Activated CD4-positive, CD25-positive, alpha-beta regulatory T cell treated with anti-CD3 and anti-CD28 coated beads, Interleukin-2, amount 50 U/mL, for 16 hours (primary cell): ENCODE measurements at regions not wholly inside any gene's neighbourhood (a gene's known extent, or its start where the extent isn't known, plus 50 kb on each side); places are given as distances from the start of the nearest gene placed in this dataset.
"Not testable (repeated sequence)": the region's sequence is repeated elsewhere in the genome, so short reads cannot be mapped to it uniquely, and the experiment has no call there.

Source experiments
- DNase-seq: peaks from one replicate; pipeline ENCODE4 v3.0.0-alpha.2; 2020; ENCODE audit warnings: low read depth, low spot score

DNA sequence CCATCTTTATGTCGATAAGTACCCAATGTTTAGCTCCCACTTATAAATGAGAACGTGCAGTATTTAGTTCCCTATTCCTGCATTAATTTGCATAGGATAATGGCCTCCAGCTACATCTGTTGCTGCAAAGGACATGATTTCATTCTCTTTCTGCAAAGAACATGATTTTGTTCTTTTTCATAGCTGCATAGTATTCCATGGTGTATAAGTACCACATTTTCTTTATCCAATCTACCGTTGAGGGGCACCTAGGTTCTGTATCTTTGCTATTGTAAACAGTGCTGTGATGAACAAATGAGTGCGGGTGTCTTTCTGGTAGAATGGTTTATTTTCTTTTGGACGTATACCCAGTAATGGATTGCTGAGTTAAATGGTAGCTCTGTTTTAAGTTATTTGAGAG, 63.0 kb downstream of the HLX start:
- no peak for DNase-seq

- not testable (repeated sequence) for DNase-seq
Measured at GRCh38 chr1:220942914-220943313, 63.7 kb downstream of the HLX start.

DNA sequence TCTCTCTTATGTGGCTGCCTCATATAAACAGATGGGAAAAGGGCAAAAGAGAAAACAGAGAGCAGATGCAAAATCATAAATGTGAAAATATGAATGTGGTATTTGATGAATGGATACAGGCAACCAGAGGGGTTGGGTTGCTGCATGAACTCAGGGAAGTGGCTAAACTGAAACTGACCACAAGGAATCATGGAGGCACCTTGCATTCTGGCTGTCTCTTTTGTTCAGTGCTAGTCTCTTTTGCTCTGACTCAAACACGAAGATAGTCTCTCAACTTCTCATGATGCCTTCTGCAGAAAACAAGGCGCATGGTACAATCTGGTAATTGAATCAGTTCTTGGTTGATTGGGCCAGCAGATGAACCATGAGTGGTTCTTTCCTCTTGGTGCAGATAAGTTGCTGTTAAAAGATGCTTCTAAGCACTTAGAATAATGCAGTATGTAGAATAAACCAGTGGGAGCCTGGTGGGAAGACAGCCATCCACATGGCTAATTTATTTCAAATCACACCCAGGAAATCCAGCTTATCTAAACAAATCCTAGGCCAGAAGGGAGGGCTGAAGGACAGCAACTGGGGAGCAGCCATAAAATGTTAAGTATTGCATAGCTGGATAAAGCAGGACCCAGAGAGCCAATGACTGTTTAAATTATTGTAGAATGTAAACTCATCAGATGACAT, 64.2 kb downstream of the HLX start:
- no peak for DNase-seq

GRCh38 chr1:220950576-220950975, 71.3 kb downstream of the HLX start:
- no peak for DNase-seq

DNA sequence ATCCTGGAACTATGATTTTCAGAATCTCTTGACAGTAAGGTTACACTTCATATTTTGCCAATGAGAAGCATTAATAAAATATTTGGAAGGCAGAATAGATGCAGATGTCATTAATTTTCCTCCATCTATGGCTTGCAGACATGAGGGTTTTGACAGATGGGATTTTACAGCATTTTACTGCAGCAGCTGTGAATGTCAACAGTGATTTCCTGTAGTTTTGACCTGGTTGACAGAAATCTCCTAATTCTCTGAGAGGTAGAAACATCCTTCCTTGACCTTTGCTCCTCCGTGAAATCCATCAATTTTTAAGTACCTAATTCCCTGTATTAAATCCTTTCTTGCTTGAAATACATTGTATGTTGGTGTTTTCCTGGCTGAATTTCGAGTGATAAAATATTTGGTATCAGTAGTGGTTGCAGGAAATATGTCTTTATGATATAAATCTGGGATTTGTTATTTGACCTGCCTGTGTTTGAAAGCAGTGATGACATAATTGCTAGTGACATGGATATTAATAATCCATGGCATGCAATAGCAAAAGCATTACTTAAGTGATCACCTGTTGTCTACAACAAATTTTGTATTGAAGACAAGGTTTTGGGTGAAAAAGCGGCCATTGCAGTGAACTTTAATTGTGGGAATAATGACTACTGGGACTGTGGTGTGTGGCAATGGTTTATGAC, 73.9 kb downstream of the HLX start:
- DNase-seq, result no peak

- DNase-seq, result no peak
Measured at GRCh38 chr1:220954321-220955075, 75.3 kb downstream of the HLX start.

DNA sequence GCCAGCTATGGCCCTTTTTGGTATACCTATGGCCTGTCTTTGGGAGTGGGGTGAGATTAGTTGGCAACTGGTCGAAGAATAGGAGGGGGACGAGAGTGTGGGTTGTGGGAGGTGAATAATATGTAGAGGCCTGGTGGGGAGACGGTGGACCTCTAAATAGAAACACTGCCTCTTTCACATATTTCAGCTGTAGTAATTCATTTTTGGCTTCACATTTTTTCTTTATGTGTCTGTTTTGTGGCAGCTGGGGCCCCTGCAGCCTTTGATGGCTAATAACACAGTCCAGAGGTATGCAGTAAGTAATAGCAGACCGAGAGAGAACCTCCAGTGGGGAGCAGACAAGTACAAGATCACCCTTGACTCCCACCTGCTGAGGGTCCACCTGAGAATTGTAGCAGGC, 75.9 kb downstream of the HLX start:
- DNase-seq, result no peak

DNA sequence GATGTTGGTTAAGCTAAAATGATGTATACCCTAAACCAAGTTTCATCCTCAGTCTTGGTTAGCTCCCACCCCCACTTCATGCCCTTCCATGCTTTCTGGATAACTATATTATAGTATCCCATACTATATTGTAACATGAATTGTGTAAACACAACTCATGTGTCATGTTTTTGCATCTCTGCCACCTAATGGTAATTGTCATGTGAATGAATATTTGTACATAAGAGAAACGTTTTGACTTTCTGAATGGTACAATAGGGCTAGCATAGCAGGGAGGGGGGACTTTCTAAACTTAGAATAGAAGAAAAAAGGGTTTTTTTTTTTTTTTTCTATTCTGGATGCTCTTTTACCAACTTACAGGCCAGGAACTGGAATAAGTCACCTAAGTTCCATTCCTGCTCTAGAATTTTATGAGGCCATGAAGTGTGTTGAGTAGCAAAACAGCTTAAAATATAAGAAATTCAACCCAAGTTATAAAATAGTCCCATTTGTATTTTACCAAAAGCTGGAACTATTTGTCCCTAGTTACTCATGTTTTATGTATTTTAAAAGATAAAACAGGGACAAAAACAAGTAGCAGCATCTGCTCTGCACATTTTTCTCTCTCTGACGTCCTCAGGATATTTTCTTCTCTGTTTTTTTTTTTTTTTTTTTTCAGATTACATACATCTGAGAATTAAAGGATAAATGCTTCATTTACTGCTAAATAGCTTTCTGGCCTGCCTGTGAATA, 77.4 kb downstream of the HLX start:
- DNase-seq, result no peak

- DNase-seq, result no peak
Measured at GRCh38 chr1:220957233-220957605, 78.0 kb downstream of the HLX start.

- no peak for DNase-seq
Measured at GRCh38 chr1:220958234-220958633, 79.0 kb downstream of the HLX start.

GRCh38 chr1:220962031-220962751, 82.9 kb downstream of the HLX start:
- DNase-seq, result no peak

GRCh38 chr1:220966041-220966440, 86.8 kb downstream of the HLX start:
- DNase-seq, result no peak

- no peak for DNase-seq
Measured at GRCh38 chr1:220966473-220966872, 87.2 kb downstream of the HLX start.

DNA sequence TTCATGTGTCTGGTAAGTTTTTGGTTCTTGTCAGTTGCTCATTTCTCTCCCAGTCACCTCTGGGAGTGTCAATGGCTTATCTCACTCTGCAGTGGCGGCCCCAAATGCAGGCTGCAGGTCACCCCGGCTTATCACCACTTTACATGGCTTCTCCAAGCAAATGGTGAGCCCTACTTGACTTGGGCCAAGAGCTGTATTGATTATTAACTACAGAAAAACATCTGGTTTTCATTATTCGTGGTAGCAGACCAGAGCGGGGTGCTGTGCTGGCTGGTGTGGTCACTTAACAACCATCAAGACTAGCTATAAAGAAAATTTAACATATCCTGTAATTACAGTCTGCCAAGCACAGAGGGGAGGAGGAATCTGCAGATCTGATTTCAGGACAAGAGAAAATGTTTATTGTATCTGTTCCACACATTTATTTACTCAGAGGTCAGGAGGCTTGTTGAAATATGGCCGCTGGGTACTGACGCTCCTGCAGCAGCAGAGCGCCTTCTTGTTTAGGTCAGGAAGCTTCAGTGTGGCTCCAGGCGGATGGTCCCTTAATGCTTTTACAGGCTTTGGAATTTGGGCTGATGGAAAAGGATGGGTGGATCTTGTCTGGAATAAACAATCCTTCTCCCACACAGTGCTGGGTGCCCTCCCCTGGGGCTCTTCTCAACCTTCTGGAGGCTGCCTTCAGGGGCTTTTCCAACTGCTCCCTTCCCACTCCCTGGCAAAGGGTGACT, 87.8 kb downstream of the HLX start:
- DNase-seq, result no peak

- DNase-seq, result no peak
Measured at GRCh38 chr1:220967911-220968310, 88.7 kb downstream of the HLX start.

- DNase-seq, result not testable (repeated sequence)
Measured at GRCh38 chr1:220969281-220969680, 90.0 kb downstream of the HLX start.

GRCh38 chr1:220970311-220970710, 91.1 kb downstream of the HLX start:
- DNase-seq, result no peak

DNA sequence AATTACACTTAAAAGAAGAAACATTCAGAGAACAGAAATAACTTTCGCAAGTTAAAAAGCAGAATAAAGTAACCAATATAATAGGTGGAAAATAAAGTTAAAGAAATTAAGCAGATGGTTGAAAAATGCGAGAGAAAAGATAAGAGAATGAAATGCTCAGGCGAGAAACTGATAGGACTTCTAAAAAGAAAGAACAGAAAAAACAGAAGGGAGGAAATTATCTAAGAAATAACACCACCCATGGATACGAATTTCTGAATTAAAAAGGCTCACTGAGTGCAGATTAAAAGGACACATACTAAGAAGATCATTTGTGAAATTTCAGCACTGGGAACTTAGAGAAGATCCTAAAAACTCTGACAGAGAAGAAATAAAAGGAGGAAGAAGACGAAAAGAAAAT, 92.0 kb downstream of the HLX start:
- no peak for DNase-seq

- DNase-seq, result no peak
Measured at GRCh38 chr1:220974431-220974830, 95.2 kb downstream of the HLX start.

- DNase-seq, result no peak
Measured at GRCh38 chr1:220976390-220976789, 97.1 kb downstream of the HLX start.

DNA sequence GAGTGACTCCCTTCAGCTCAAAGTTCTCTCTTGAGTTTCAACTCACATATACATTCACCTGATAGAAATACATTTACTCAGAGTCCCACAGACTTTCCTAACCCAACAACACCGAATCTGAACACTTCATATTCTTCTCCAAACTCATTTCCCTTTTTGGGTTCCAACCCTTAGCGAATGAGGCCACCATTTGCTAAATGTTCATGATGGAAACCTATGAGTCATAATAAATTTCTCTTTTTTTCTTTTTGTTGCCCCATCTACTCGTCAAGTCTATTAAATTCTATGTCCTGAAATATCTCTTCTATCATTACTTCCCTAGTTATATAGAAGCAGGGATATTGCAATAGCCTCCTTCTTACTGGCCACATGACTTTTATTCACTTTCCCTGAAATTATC, 100.1 kb downstream of the HLX start:
- no peak for DNase-seq
